ENCODE measurements at regions not wholly inside any gene's neighbourhood (a gene's known extent, or its start where the extent isn't known, plus 50 kb on each side); places are given as distances from the start of the nearest gene placed in this dataset.
"Not testable (repeated sequence)": the region's sequence is repeated elsewhere in the genome, so short reads cannot be mapped to it uniquely, and the experiment has no call there.

GRCh38 chr17:53631486-53631885, 191.2 kb upstream of the KIF2B start:
- DNase-seq, result no peak

GRCh38 chr17:53630638-53631037, 192.1 kb upstream of the KIF2B start:
- DNase-seq, result no peak

- no peak for DNase-seq
These were observed 192.6 kb upstream of the KIF2B start for GRCh38 chr17:53630115-53630514.

- no peak for DNase-seq
These were observed 193.5 kb upstream of the KIF2B start for GRCh38 chr17:53629188-53629587.

- DNase-seq, result no peak
These were observed 194.7 kb upstream of the KIF2B start for GRCh38 chr17:53628011-53628410.

GRCh38 chr17:53627511-53627910, 195.2 kb upstream of the KIF2B start:
- DNase-seq, result no peak

GRCh38 chr17:53626286-53626685, 196.4 kb upstream of the KIF2B start:
- no peak for DNase-seq

- no peak for DNase-seq
These were observed 203.7 kb upstream of the KIF2B start for GRCh38 chr17:53619025-53619424.

- not testable (repeated sequence) for DNase-seq
These were observed 214.5 kb upstream of the KIF2B start for GRCh38 chr17:53608208-53608607.

GRCh38 chr17:53607475-53607874, 215.3 kb upstream of the KIF2B start:
- DNase-seq, result no peak

- DNase-seq, result no peak
These were observed 234.4 kb upstream of the KIF2B start for GRCh38 chr17:53588317-53588716.

GRCh38 chr17:53574038-53574437, 248.7 kb upstream of the KIF2B start:
- DNase-seq, result no peak

GRCh38 chr17:53571342-53571741, 251.4 kb upstream of the KIF2B start:
- no peak for DNase-seq

- DNase-seq, result no peak
These were observed 252.0 kb upstream of the KIF2B start for GRCh38 chr17:53570731-53571130.

- DNase-seq, result no peak
These were observed 261.8 kb upstream of the KIF2B start for GRCh38 chr17:53560953-53561352.

GRCh38 chr17:53548252-53548651, 274.5 kb upstream of the KIF2B start:
- no peak for DNase-seq

- DNase-seq, result no peak
These were observed 279.3 kb upstream of the KIF2B start for GRCh38 chr17:53543472-53543871.

- no peak for DNase-seq
These were observed 284.6 kb upstream of the KIF2B start for GRCh38 chr17:53538129-53538617.

- DNase-seq, result no peak
These were observed 295.3 kb upstream of the KIF2B start for GRCh38 chr17:53527473-53527872.

GRCh38 chr17:53525590-53525989, 297.1 kb upstream of the KIF2B start:
- no peak for DNase-seq

- DNase-seq, result no peak
These were observed 306.1 kb upstream of the KIF2B start for GRCh38 chr17:53516636-53517035.

GRCh38 chr17:53499277-53499676, 323.4 kb upstream of the KIF2B start:
- DNase-seq, result no peak

- DNase-seq, result no peak
These were observed 326.4 kb upstream of the KIF2B start for GRCh38 chr17:53496356-53496755.

GRCh38 chr17:53492532-53492931, 330.2 kb upstream of the KIF2B start:
- no peak for DNase-seq

GRCh38 chr17:53490447-53490968, 332.2 kb upstream of the KIF2B start:
- DNase-seq, result no peak

GRCh38 chr17:53483704-53484103, 339.0 kb upstream of the KIF2B start:
- DNase-seq, result no peak
